Gastrocnemius medialis (tissue), 4 donors: ENCODE measurements at regions not wholly inside any gene's neighbourhood (a gene's known extent, or its start where the extent isn't known, plus 50 kb on each side); places are given as distances from the start of the nearest gene placed in this dataset.

ENCODE experiments used
- ATAC-seq, 2 donors: fragments of 150-250 bp; one replicate each; pipeline ENCODE4 v1.9.1; 2016
- DNase-seq, 2 donors: peaks; one replicate each; pipeline ENCODE4 v3.0.0-alpha.2; 2019
- H3K27ac ChIP-seq, 4 donors: fragments of 200-600 bp; sonication (generic); 1 replicate in 1 of 4; 2 replicates in 3 of 4; pipeline ENCODE4 v1.5.1; 2016 to 2018; ENCODE audit warnings: mild to moderate bottlenecking in 2 of 4, moderate library complexity in 1 of 4
- H3K27me3 ChIP-seq, 3 donors: fragments of 200-600 bp; sonication (generic) in 2 of 3; 1 replicate in 1 of 3; 2 replicates in 2 of 3; pipeline versions ENCODE4 v1.5.1 to v1.6.0; 2016 to 2019; ENCODE audit warnings: mild to moderate bottlenecking in 1 of 3, moderate library complexity in 1 of 3
- H3K36me3 ChIP-seq, 2 donors: fragments of 200-600 bp; sonication (generic) in 1 of 2; one replicate each; pipeline ENCODE4 v1.5.1; 2017 to 2018
- H3K4me1 ChIP-seq, 2 donors: fragments of 200-600 bp; sonication (generic) in 1 of 2; one replicate each; pipeline ENCODE4 v1.5.1; 2016 to 2017; ENCODE audit warnings: mild to moderate bottlenecking in 2 of 2
- H3K4me3 ChIP-seq, 4 donors: fragments of 200-600 bp; sonication (generic) in 3 of 4; 1 replicate in 1 of 4; 2 replicates in 3 of 4; pipeline ENCODE4 v1.5.1; 2016 to 2019; ENCODE audit warnings: mild to moderate bottlenecking in 2 of 4
- H3K9me3 ChIP-seq, 3 donors: fragments of 200-600 bp; sonication (generic) in 2 of 3; 1 replicate in 1 of 3; 2 replicates in 2 of 3; pipeline ENCODE4 v1.5.1; 2016 to 2019
- CTCF ChIP-seq, 5 experiments: fragments of 450-650 bp in 3 of 5; fragments of 200-600 bp in 2 of 5; sonication (generic) in 2 of 5; IDR thresholded peaks in 4 of 5; conservative IDR thresholded peaks in 1 of 5; 1 replicate in 4 of 5; 2 replicates in 1 of 5; pipeline ENCODE4 v1.5.1; 2016 to 2019; ENCODE audit warnings: antibody characterized with exemption in 5 of 5, mild to moderate bottlenecking in 3 of 5, moderate library complexity in 3 of 5
- POLR2A ChIP-seq, 2 donors: fragments of 450-650 bp; IDR thresholded peaks; one replicate each; pipeline ENCODE4 v1.6.1; 2017; ENCODE audit warnings: antibody characterized with exemption in 2 of 2, mild to moderate bottlenecking in 2 of 2, moderate library complexity in 2 of 2
- in situ Hi-C, 4 donors: fragments of 200-750 bp; cut with MboI; loops; one replicate each; pipeline versions ENCODE4 v1.15.0 to v1.8.0; 2017; ENCODE audit warnings: low sequenced_read_pairs in 4 of 4
- intact Hi-C: fragments of 100-400 bp; cut with DNase I; formaldehyde crosslinking; loops from one replicate; pipeline ENCODE4 v1.15.1; 2023; ENCODE audit warnings: low total_unique reads

GRCh38 chr10:21406595-21407193 lies 118.8 kb downstream of the SKIDA1 start:
- no peak for TF ChIP-seq POLR2A (IDR thresholded peaks at IDR 0.05)
- TF ChIP-seq CTCF (IDR thresholded peaks at IDR 0.05 in 4 of 5, conservative IDR thresholded peaks at IDR 0.05 in 1 of 5), result no peak
- Histone ChIP-seq H3K27ac (no peak overlapping the region), H3K4me3 (no peak overlapping the region), H3K27me3 (no peaks in the 10 kb centered on the region), H3K4me1 (no peaks in the 10 kb centered on the region), H3K9me3 (no peaks in the 10 kb centered on the region), H3K36me3 (no peaks in the 10 kb centered on the region)
- ATAC-seq, result no peak
- intact Hi-C loops (no loop called here), in situ Hi-C loops (no loop called here)
- no peak for DNase-seq

- in situ Hi-C loops (no loop called here), intact Hi-C loops (no loop called here)
- no peaks in the 10 kb centered on the region for H3K27me3 ChIP-seq
- no peaks in the 10 kb centered on the region for H3K36me3 ChIP-seq
- no peak overlapping the region for H3K27ac ChIP-seq
- no peak overlapping the region for H3K4me3 ChIP-seq
- H3K9me3 ChIP-seq, result no peaks in the 10 kb centered on the region
- no peak for ATAC-seq
- no peak for DNase-seq
- no peaks in the 10 kb centered on the region for H3K4me1 ChIP-seq
- TF ChIP-seq CTCF (IDR thresholded peaks at IDR 0.05 in 4 of 5, conservative IDR thresholded peaks at IDR 0.05 in 1 of 5) (no peak), POLR2A (IDR thresholded peaks at IDR 0.05) (no peak)
Measured at GRCh38 chr10:21405981-21406380, 119.5 kb downstream of the SKIDA1 start.

- in situ Hi-C loops (no loop called here), intact Hi-C loops (no loop called here)
- TF ChIP-seq CTCF (IDR thresholded peaks at IDR 0.05 in 4 of 5, conservative IDR thresholded peaks at IDR 0.05 in 1 of 5) (no peak), POLR2A (IDR thresholded peaks at IDR 0.05) (no peak)
- Histone ChIP-seq H3K4me1 (no peaks in the 10 kb centered on the region), H3K27me3 (no peaks in the 10 kb centered on the region), H3K4me3 (no peak overlapping the region), H3K9me3 (no peaks in the 10 kb centered on the region), H3K27ac (no peak overlapping the region), H3K36me3 (no peaks in the 10 kb centered on the region)
- ATAC-seq (no peak), DNase-seq (no peak)
Measured at GRCh38 chr10:21403256-21404015, 122.0 kb downstream of the SKIDA1 start.

GRCh38 chr10:21402606-21403083 lies 122.8 kb downstream of the SKIDA1 start:
- H3K4me1 ChIP-seq, result no peaks in the 10 kb centered on the region

More at GRCh38 chr10:21402606-21403083, 122.8 kb downstream of the SKIDA1 start:
- intact Hi-C loops, result no loop called here
- in situ Hi-C loops, result no loop called here
- ATAC-seq, result no peak
- Histone ChIP-seq H3K36me3 (no peaks in the 10 kb centered on the region), H3K27ac (no peak overlapping the region), H3K4me3 (no peak overlapping the region), H3K27me3 (no peaks in the 10 kb centered on the region), H3K9me3 (no peaks in the 10 kb centered on the region)
- TF ChIP-seq CTCF (IDR thresholded peaks at IDR 0.05 in 4 of 5, conservative IDR thresholded peaks at IDR 0.05 in 1 of 5), result no peak
- TF ChIP-seq POLR2A (IDR thresholded peaks at IDR 0.05), result no peak
- no peak for DNase-seq
